ENCODE measurements at regions not wholly inside any gene's neighbourhood (a gene's known extent, or its start where the extent isn't known, plus 50 kb on each side); places are given as distances from the start of the nearest gene placed in this dataset.

- Histone ChIP-seq H3K36me3 (ENCODE audit: control insufficient read depth, insufficient read depth, low read length) (no peaks in the 10 kb centered on the region), H3K27me3 (replicated peaks; ENCODE audit: control insufficient read depth, insufficient read depth, low read length) (no peaks in the 10 kb centered on the region), H3K4me1 (no peaks in the 10 kb centered on the region), H3K9me3 (no peaks in the 10 kb centered on the region), H3K4me3 (ENCODE audit: low read depth, low read length) (no peak overlapping the region)
- intact Hi-C loops (cut with micrococcal nuclease; ENCODE audit: unreplicated experiment), result no loop called here
- Mint-ChIP-seq H3K27me3 (ENCODE audit: insufficient read depth, unreplicated experiment) (peaks cover 15% of the 10 kb centered on the region), H3K4me1 (ENCODE audit: low read depth, unreplicated experiment) (no peaks in the 10 kb centered on the region), H3K36me3 (ENCODE audit: insufficient read depth, unreplicated experiment) (no peaks in the 10 kb centered on the region), H3K27ac (ENCODE audit: unreplicated experiment) (no peak overlapping the region), H3K9me3 (ENCODE audit: unreplicated experiment) (peaks cover 10% of the 10 kb centered on the region), H3K4me3 (ENCODE audit: unreplicated experiment) (no peak overlapping the region)
- ChIA-PET CTCF (no interaction called here), POLR2A (no interaction called here)
- no TSS peak for BruUV-seq (replicated peaks)
- no peak for DNase-seq
- TF ChIP-seq, protein P1, sequence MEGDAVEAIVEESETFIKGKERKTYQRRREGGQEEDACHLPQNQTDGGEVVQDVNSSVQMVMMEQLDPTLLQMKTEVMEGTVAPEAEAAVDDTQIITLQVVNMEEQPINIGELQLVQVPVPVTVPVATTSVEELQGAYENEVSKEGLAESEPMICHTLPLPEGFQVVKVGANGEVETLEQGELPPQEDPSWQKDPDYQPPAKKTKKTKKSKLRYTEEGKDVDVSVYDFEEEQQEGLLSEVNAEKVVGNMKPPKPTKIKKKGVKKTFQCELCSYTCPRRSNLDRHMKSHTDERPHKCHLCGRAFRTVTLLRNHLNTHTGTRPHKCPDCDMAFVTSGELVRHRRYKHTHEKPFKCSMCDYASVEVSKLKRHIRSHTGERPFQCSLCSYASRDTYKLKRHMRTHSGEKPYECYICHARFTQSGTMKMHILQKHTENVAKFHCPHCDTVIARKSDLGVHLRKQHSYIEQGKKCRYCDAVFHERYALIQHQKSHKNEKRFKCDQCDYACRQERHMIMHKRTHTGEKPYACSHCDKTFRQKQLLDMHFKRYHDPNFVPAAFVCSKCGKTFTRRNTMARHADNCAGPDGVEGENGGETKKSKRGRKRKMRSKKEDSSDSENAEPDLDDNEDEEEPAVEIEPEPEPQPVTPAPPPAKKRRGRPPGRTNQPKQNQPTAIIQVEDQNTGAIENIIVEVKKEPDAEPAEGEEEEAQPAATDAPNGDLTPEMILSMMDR (IDR thresholded peaks at IDR 0.05; ENCODE audit: insufficient read depth in 1 of 2, low read depth in 1 of 2, low read length in 1 of 2, severe bottlenecking in 1 of 2, unreplicated experiment in 1 of 2), result no peak
Measured at GRCh38 chr13:39266426-39266825, 228.2 kb downstream of the NHLRC3 start.

- Mint-ChIP-seq H3K27me3 (ENCODE audit: insufficient read depth, unreplicated experiment) (peaks cover 16% of the 10 kb centered on the region), H3K9me3 (ENCODE audit: unreplicated experiment) (peaks cover 10% of the 10 kb centered on the region), H3K36me3 (ENCODE audit: insufficient read depth, unreplicated experiment) (no peaks in the 10 kb centered on the region), H3K4me1 (ENCODE audit: low read depth, unreplicated experiment) (no peaks in the 10 kb centered on the region), H3K4me3 (ENCODE audit: unreplicated experiment) (no peak overlapping the region), H3K27ac (ENCODE audit: unreplicated experiment) (no peak overlapping the region)
- intact Hi-C loops (cut with micrococcal nuclease; ENCODE audit: unreplicated experiment), result no loop called here
- no peaks in the 10 kb centered on the region for H3K9me3 ChIP-seq
- DNase-seq, result no peak
- BruUV-seq (replicated peaks), result no TSS peak
- no peak overlapping the region for H3K4me3 ChIP-seq (ENCODE audit: low read depth, low read length)
- H3K36me3 ChIP-seq (ENCODE audit: control insufficient read depth, insufficient read depth, low read length), result no peaks in the 10 kb centered on the region
- ChIA-PET POLR2A (no interaction called here), CTCF (no interaction called here)
- H3K27me3 ChIP-seq (replicated peaks; ENCODE audit: control insufficient read depth, insufficient read depth, low read length), result no peaks in the 10 kb centered on the region
- TF ChIP-seq, protein P1 (IDR thresholded peaks at IDR 0.05; ENCODE audit: insufficient read depth in 1 of 2, low read depth in 1 of 2, low read length in 1 of 2, severe bottlenecking in 1 of 2, unreplicated experiment in 1 of 2), result no peak
- H3K4me1 ChIP-seq, result no peaks in the 10 kb centered on the region
Measured at GRCh38 chr13:39268398-39268797, 230.1 kb downstream of the NHLRC3 start.

GRCh38 chr13:39269004-39269403, 230.7 kb downstream of the NHLRC3 start:
- ChIA-PET POLR2A (no interaction called here), CTCF (no interaction called here)
- TF ChIP-seq, protein P1 (IDR thresholded peaks at IDR 0.05; ENCODE audit: insufficient read depth in 1 of 2, low read depth in 1 of 2, low read length in 1 of 2, severe bottlenecking in 1 of 2, unreplicated experiment in 1 of 2), result no peak
- DNase-seq, result no peak
- Mint-ChIP-seq H3K36me3 (ENCODE audit: insufficient read depth, unreplicated experiment) (no peaks in the 10 kb centered on the region), H3K9me3 (ENCODE audit: unreplicated experiment) (peaks cover 10% of the 10 kb centered on the region), H3K4me1 (ENCODE audit: low read depth, unreplicated experiment) (no peaks in the 10 kb centered on the region), H3K27ac (ENCODE audit: unreplicated experiment) (no peak overlapping the region), H3K4me3 (ENCODE audit: unreplicated experiment) (no peak overlapping the region), H3K27me3 (ENCODE audit: insufficient read depth, unreplicated experiment) (peaks cover 16% of the 10 kb centered on the region)
- intact Hi-C loops (cut with micrococcal nuclease; ENCODE audit: unreplicated experiment), result loop anchor here (1.0 kb wide), 1 partner anchor 44 kb away; no protein-coding TSS in a partner anchor
- BruUV-seq (replicated peaks), result no TSS peak
- Histone ChIP-seq H3K4me1 (no peaks in the 10 kb centered on the region), H3K36me3 (ENCODE audit: control insufficient read depth, insufficient read depth, low read length) (no peaks in the 10 kb centered on the region), H3K9me3 (no peaks in the 10 kb centered on the region), H3K27me3 (replicated peaks; ENCODE audit: control insufficient read depth, insufficient read depth, low read length) (no peaks in the 10 kb centered on the region), H3K4me3 (ENCODE audit: low read depth, low read length) (no peak overlapping the region)

All from Caco-2 (cell line).